K562 (cell line): ENCODE measurements at regions not wholly inside any gene's neighbourhood (a gene's known extent, or its start where the extent isn't known, plus 50 kb on each side); places are given as distances from the start of the nearest gene placed in this dataset.

Experiments used
- ATAC-seq: fragments of 200-7000 bp; cut with Tn5 transposase; 3 replicates; pipeline ENCODE4 v1.9.1; 2020; ENCODE audit warnings: moderate library complexity
- BruUV-seq: library from RNA; stranded (reverse); fragments of 400-500 nt; replicated peaks from 2 replicates; lab custom pipeline; 2021; lab: Mats Ljungman, UMichigan
- CTCF ChIA-PET: fragments of 300-600 bp; formaldehyde crosslinking; extraction: SDS; loops from one replicate; lab custom pipeline; 2021; ENCODE audit warnings: low intra/inter-chr PET ratio; lab: Yijun Ruan, JAX
- POLR2A ChIA-PET: fragments of 300-600, 350-650 bp; sonication (Branson Sonifier 250); formaldehyde crosslinking; extraction: SDS; loops from one replicate; lab custom pipeline; 2021; ENCODE audit warnings: antibody characterized with exemption, inconsistent platforms; lab: Yijun Ruan, JAX
- DNase-seq, 4 experiments: peaks; one replicate each; pipeline versions ENCODE4 v3.0.0 to v3.0.0-alpha.2; 2011 to 2018; ENCODE audit warnings: low spot score in 3 of 4, mixed read lengths in 3 of 4; ENCODE audit errors: extremely low read depth in 1 of 4
- FAIRE-seq: peaks from 2 replicates; lab custom pipeline; 2011; peaks lifted over from hg19 to GRCh38; lab: Jason Lieb, UNC
- H2AFZ ChIP-seq: 2 replicates; pipeline ENCODE4 v1.6.0; 2011; ENCODE audit warnings: low read depth, low read length, control low read depth, inconsistent platforms
- H3K27ac ChIP-seq: fragments of 200-600 bp; 3 replicates; pipeline ENCODE4 v1.8.0; 2011; ENCODE audit warnings: low read depth, mild to moderate bottlenecking, control low read depth, inconsistent platforms, low read length, moderate library complexity, mixed read lengths; ENCODE audit errors: extremely low read depth
- H3K27me3 ChIP-seq, 2 experiments: fragments of 300-600 bp in 1 of 2; 2 replicates in 1 of 2; 3 replicates in 1 of 2; pipeline versions ENCODE4 v1.6.0 to v1.8.0; 2011; ENCODE audit warnings: inconsistent platforms in 2 of 2, low read length in 2 of 2, mild to moderate bottlenecking in 1 of 2, mixed read lengths in 1 of 2, moderate library complexity in 1 of 2; ENCODE audit not compliant: control insufficient read depth in 2 of 2, insufficient read depth in 2 of 2
- H3K36me3 ChIP-seq: fragments of 300-600 bp; 3 replicates; pipeline ENCODE4 v1.8.0; 2011; ENCODE audit warnings: mild to moderate bottlenecking, low read length, inconsistent platforms; ENCODE audit not compliant: control insufficient read depth, insufficient read depth
- H3K4me1 ChIP-seq, 2 experiments: fragments of 200-600 bp in 1 of 2; replicated peaks in 1 of 2; 2 replicates in 1 of 2; 3 replicates in 1 of 2; pipeline versions ENCODE4 v1.5.1 to v1.8.0; 2011; ENCODE audit warnings: inconsistent platforms in 2 of 2, low read length in 2 of 2, mild to moderate bottlenecking in 1 of 2, mixed read lengths in 1 of 2, moderate library complexity in 1 of 2; ENCODE audit not compliant: control insufficient read depth in 2 of 2, insufficient read depth in 2 of 2
- H3K4me2 ChIP-seq: 2 replicates; pipeline ENCODE4 v1.6.1; 2011; ENCODE audit warnings: low read length, control low read depth, inconsistent platforms, mixed read lengths; ENCODE audit not compliant: insufficient read depth
- H3K4me3 ChIP-seq: fragments of 200-600 bp; sonication (generic), shearing (Covaris generic); 2 replicates; pipeline ENCODE4 v1.5.1; 2016; ENCODE audit warnings: control low read depth, inconsistent platforms
- H3K79me2 ChIP-seq: fragments of 200-600 bp; 3 replicates; pipeline ENCODE4 v1.8.0; 2011; ENCODE audit warnings: low read length, inconsistent platforms; ENCODE audit not compliant: control insufficient read depth, insufficient read depth
- H3K9ac ChIP-seq, 2 experiments: 2 replicates each; pipeline versions ENCODE4 v1.6.0 to v1.6.1; 2011; ENCODE audit warnings: low read depth in 2 of 2, low read length in 2 of 2, control low read depth in 1 of 2, inconsistent platforms in 1 of 2, mild to moderate bottlenecking in 1 of 2, mixed read lengths in 1 of 2; ENCODE audit not compliant: insufficient read depth in 1 of 2
- H3K9me1 ChIP-seq: one replicate; pipeline ENCODE4 v1.6.0; 2011; ENCODE audit warnings: inconsistent platforms, mild to moderate bottlenecking, low read length, moderate library complexity; ENCODE audit not compliant: control insufficient read depth, insufficient read depth
- H3K9me3 ChIP-seq: replicated peaks from 2 replicates; pipeline ENCODE4 v1.5.1; 2011; ENCODE audit warnings: low read depth, low read length, inconsistent platforms; ENCODE audit not compliant: control insufficient read depth, insufficient read depth
- H4K20me1 ChIP-seq: replicated peaks from 2 replicates; pipeline ENCODE4 v1.6.1; 2011; ENCODE audit warnings: low read length, inconsistent platforms, mixed read lengths; ENCODE audit not compliant: control insufficient read depth, insufficient read depth
- BCOR ChIP-seq: fragments of 450-650 bp; IDR thresholded peaks from 2 replicates; pipeline ENCODE4 v1.6.1; 2016
- CTBP1 ChIP-seq: fragments of 450-650 bp; IDR thresholded peaks from 2 replicates; pipeline ENCODE4 v1.6.1; 2016; ENCODE audit warnings: borderline replicate concordance
- FIP1L1 ChIP-seq: fragments of 200-400 bp; formaldehyde crosslinking; IDR thresholded peaks from 2 replicates; pipeline ENCODE4 v1.6.1; 2018; ENCODE audit warnings: mild to moderate bottlenecking, low read depth, low read length; ENCODE audit not compliant: poor library complexity, severe bottlenecking
- GABPB2 ChIP-seq: fragments of 250-450 bp; sonication (Bioruptor Pico); conservative IDR thresholded peaks from 2 replicates; pipeline ENCODE4 v1.5.1; 2021; ENCODE audit warnings: mild to moderate bottlenecking
- GATA2 ChIP-seq: sonication (generic); formaldehyde crosslinking; IDR thresholded peaks from 2 replicates; pipeline ENCODE4 v1.4.0; 2020; ENCODE audit warnings: mild to moderate bottlenecking, missing genetic modification reagents
- MAX ChIP-seq: sonication (generic); formaldehyde crosslinking; IDR thresholded peaks from 2 replicates; pipeline ENCODE4 v1.9.0; 2022; ENCODE audit warnings: mild to moderate bottlenecking, missing genetic modification reagents
- MBD2 ChIP-seq: sonication (generic); IDR thresholded peaks from 2 replicates; pipeline ENCODE4 v1.6.1; 2016; ENCODE audit warnings: low read depth, borderline replicate concordance
- NFXL1 ChIP-seq: fragments of 450-650 bp; formaldehyde crosslinking; IDR thresholded peaks from 2 replicates; pipeline ENCODE4 v1.4.0; 2021; ENCODE audit warnings: mild to moderate bottlenecking
- NR3C1 ChIP-seq: sonication (generic); formaldehyde crosslinking; IDR thresholded peaks from 2 replicates; pipeline ENCODE4 v1.8.1; 2022; ENCODE audit warnings: missing genetic modification reagents
- PHF21A ChIP-seq: fragments of 450-650 bp; IDR thresholded peaks from 2 replicates; pipeline ENCODE4 v1.6.1; 2017; ENCODE audit warnings: low read depth, borderline replicate concordance
- PKNOX1 ChIP-seq: fragments of 450-650 bp; IDR thresholded peaks from 2 replicates; pipeline ENCODE4 v1.6.1; 2016
- RBM39 ChIP-seq: fragments of 200-400 bp; formaldehyde crosslinking; optimal IDR thresholded peaks from 2 replicates; pipeline ENCODE3; 2018; ENCODE audit warnings: low read depth, low read length
- TEAD1 ChIP-seq, 2 experiments: fragments of 450-650 bp in 1 of 2; sonication (generic) in 1 of 2; formaldehyde crosslinking; IDR thresholded peaks; 2 replicates each; pipeline versions ENCODE4 v1.4.0 to v1.8.0; 2020 to 2022; ENCODE audit warnings: mild to moderate bottlenecking in 2 of 2, missing genetic modification reagents in 1 of 2
- ZFP1 ChIP-seq: fragments of 450-650 bp; formaldehyde crosslinking; IDR thresholded peaks from 2 replicates; pipeline ENCODE4 v1.4.0; 2020; ENCODE audit warnings: mild to moderate bottlenecking, mixed read lengths
- ZNF280B ChIP-seq: fragments of 250-450 bp; sonication (Bioruptor Pico); IDR thresholded peaks from 2 replicates; pipeline ENCODE4 v1.5.1; 2021; ENCODE audit warnings: mild to moderate bottlenecking
- WGBS: fragments of 100-300 bp; shearing (Covaris generic); methylation state at CpG from one replicate; pipeline ENCODE4 v1.1.6; 2016; ENCODE audit warnings: low coverage, mixed read lengths; ENCODE audit not compliant: insufficient coverage; ENCODE audit errors: missing lambda C conversion rate; 5-methylcytosine and 5-hydroxymethylcytosine counted together
- in situ Hi-C: fragments of 300-500 bp; cut with MboI; formaldehyde crosslinking; loops from 4 replicates; pipeline ENCODE4 v1.15.0; 2018; ENCODE audit warnings: inconsistent platforms, mixed read lengths
- intact Hi-C: fragments of 100-400 bp; cut with micrococcal nuclease; formaldehyde crosslinking; loops from 2 replicates; pipeline ENCODE4 v1.14.2; 2022

GRCh38 chr2:18454692-18455235, 105.7 kb downstream of the RDH14 start:
- no peak overlapping the region for H2AFZ ChIP-seq
- POLR2A ChIA-PET = no interaction called here
- 0% methylated on average over 6 of the region's 6 CpGs for WGBS
- H3K9ac ChIP-seq = no peak overlapping the region
- H3K4me3 ChIP-seq = no peak overlapping the region
- no peaks in the 10 kb centered on the region for H4K20me1 ChIP-seq
- no peak overlapping the region for H3K27ac ChIP-seq
- H3K4me2 ChIP-seq = no peak overlapping the region
- no peak for ATAC-seq
- CTCF ChIA-PET = no interaction called here
- no peak for FAIRE-seq
- TF ChIP-seq NFXL1 = no peak
- TF ChIP-seq ZNF280B (CRISPR knock-in tag) = no peak
- TF ChIP-seq MAX (CRISPR knock-in tag) = no peak
- TF ChIP-seq NR3C1 = no peak
- TF ChIP-seq MBD2 = no peak
- no peak for TF ChIP-seq BCOR
- TF ChIP-seq GABPB2 = no peak
- TF ChIP-seq CTBP1 = no peak
- no peak for TF ChIP-seq GATA2 (CRISPR knock-in tag)
- TF ChIP-seq PHF21A = no peak
- no peak for TF ChIP-seq ZFP1
- TF ChIP-seq RBM39 = no peak
- TF ChIP-seq FIP1L1 = no peak
- no peak for TF ChIP-seq PKNOX1
- no peak for TF ChIP-seq TEAD1 (CRISPR knock-in tag; IDR thresholded peaks at IDR 0.05)
- no peaks in the 10 kb centered on the region for H3K9me3 ChIP-seq
- no peaks in the 10 kb centered on the region for H3K27me3 ChIP-seq
- no peaks in the 10 kb centered on the region for H3K79me2 ChIP-seq
- in situ Hi-C loops = no loop called here
- H3K36me3 ChIP-seq = no peaks in the 10 kb centered on the region
- no peak for DNase-seq
- intact Hi-C loops = no loop called here
- BruUV-seq = no TSS peak
- H3K4me1 ChIP-seq = no peaks in the 10 kb centered on the region
- no peaks in the 10 kb centered on the region for H3K9me1 ChIP-seq
